MCF 10A (cell line): ENCODE measurements at regions not wholly inside any gene's neighbourhood (a gene's known extent, or its start where the extent isn't known, plus 50 kb on each side); places are given as distances from the start of the nearest gene placed in this dataset.

Experiments
- BruUV-seq: library from RNA; stranded (reverse); fragments of 400-500 nt; replicated peaks from 2 replicates; lab custom pipeline; 2021; lab: Mats Ljungman, UMichigan
- CTCF ChIA-PET: fragments of 300-600 bp; sonication (Branson Sonifier 250); formaldehyde crosslinking; extraction: SDS; loops from one replicate; lab custom pipeline; 2021; ENCODE audit warnings: antibody characterized with exemption, inconsistent platforms; lab: Yijun Ruan, JAX
- POLR2A ChIA-PET: fragments of 300-600, 350-650 bp; sonication (Branson Sonifier 250); formaldehyde crosslinking; extraction: SDS; loops from one replicate; lab custom pipeline; 2020; ENCODE audit warnings: antibody characterized with exemption, inconsistent platforms; lab: Yijun Ruan, JAX
- DNase-seq: peaks from one replicate; pipeline ENCODE4 v3.0.0-alpha.2; 2018; ENCODE audit not compliant: unreplicated experiment
- H3K27ac Mint-ChIP-seq: one replicate; pipeline ENCODE4 v1.8.0; 2022; ENCODE audit warnings: mild to moderate bottlenecking, low read depth, mixed read lengths; ENCODE audit not compliant: unreplicated experiment
- H3K27me3 Mint-ChIP-seq: one replicate; pipeline ENCODE4 v1.8.0; 2022; ENCODE audit warnings: mixed read lengths; ENCODE audit not compliant: insufficient read depth, unreplicated experiment
- H3K36me3 Mint-ChIP-seq: one replicate; pipeline ENCODE4 v1.8.0; 2022; ENCODE audit warnings: mild to moderate bottlenecking, moderate library complexity, mixed read lengths; ENCODE audit not compliant: insufficient read depth, unreplicated experiment
- H3K4me1 Mint-ChIP-seq: one replicate; pipeline ENCODE4 v1.8.0; 2022; ENCODE audit warnings: mixed read lengths; ENCODE audit not compliant: insufficient read depth, unreplicated experiment
- H3K4me3 Mint-ChIP-seq: one replicate; pipeline ENCODE4 v1.8.0; 2022; ENCODE audit warnings: mild to moderate bottlenecking, moderate library complexity, mixed read lengths; ENCODE audit not compliant: unreplicated experiment
- H3K9me3 Mint-ChIP-seq: one replicate; pipeline ENCODE4 v1.8.0; 2022; ENCODE audit warnings: mixed read lengths; ENCODE audit not compliant: unreplicated experiment
- CTCF ChIP-seq: fragments of 200-600 bp; IDR thresholded peaks from one replicate; pipeline ENCODE4 v1.8.0; 2022; ENCODE audit warnings: antibody characterized with exemption, mild to moderate bottlenecking; ENCODE audit not compliant: unreplicated experiment
- intact Hi-C: fragments of 100-400 bp; cut with micrococcal nuclease; formaldehyde crosslinking; loops from 2 replicates; pipeline ENCODE4 v1.14.1; 2022

DNA sequence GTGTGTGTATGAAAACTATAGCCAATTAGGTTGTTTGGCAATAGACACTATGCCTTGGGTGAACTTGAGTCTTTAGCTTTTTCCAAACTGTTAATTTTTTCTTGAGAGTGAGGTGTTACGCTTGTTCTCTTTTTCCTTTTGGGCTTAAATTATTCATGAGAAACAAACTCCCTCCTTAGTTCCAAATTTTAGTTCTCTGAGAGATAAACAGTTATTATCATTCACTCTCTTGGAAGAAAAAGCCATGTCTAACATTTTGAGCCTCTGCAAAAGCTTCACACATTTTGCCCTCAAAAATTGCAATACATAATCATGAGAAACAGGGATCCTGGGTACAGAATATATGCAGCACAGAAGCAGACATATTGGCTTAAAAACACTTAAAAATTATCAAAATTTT is 1353.9 kb upstream of the MAP3K7 start:
- ChIA-PET CTCF (no interaction called here), POLR2A (no interaction called here)
- no peak for DNase-seq
- Mint-ChIP-seq H3K36me3 (no peaks in the 10 kb centered on the region), H3K27me3 (no peaks in the 10 kb centered on the region), H3K27ac (no peak overlapping the region), H3K9me3 (no peaks in the 10 kb centered on the region), H3K4me3 (no peak overlapping the region), H3K4me1 (no peaks in the 10 kb centered on the region)
- TF ChIP-seq CTCF = no peak
- intact Hi-C loops = no loop called here
- BruUV-seq = no TSS peak

DNA sequence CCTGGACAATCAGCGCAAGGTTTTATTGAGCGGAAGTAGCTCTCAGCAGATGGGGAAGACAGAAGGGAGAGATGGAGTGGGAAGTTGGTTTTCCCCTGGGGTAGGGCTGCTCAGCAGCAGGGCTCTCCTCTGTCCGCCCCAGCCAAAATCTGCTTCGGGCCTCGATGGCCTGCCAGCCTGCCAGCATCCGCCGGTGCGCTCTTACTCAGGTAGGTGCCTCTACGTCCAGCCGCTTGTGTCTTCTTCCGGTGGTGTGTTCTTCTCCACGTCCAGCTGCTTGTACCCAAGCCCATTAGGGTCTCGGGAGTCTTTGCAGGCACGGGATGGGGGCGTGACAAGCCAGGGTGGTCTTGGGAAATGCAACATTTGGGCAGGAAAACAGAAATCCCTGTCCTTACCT is 1340.0 kb upstream of the MAP3K7 start:
- intact Hi-C loops = no loop called here
- TF ChIP-seq CTCF = no peak
- CTCF ChIA-PET = interaction anchor here (0.9 kb wide), 1 partner anchor 69 kb away, joined by 3 read pairs; no protein-coding TSS in a partner anchor

GRCh38 chr6:91926361-91926760 is 1339.5 kb upstream of the MAP3K7 start:
- H3K4me1 Mint-ChIP-seq = no peaks in the 10 kb centered on the region
- no peak for TF ChIP-seq CTCF
- H3K27me3 Mint-ChIP-seq = no peaks in the 10 kb centered on the region
- ChIA-PET CTCF (interaction anchor here (0.9 kb wide), 1 partner anchor 68 kb away, joined by 3 read pairs; no protein-coding TSS in a partner anchor), POLR2A (no interaction called here)
- BruUV-seq = no TSS peak
- DNase-seq = no peak
- no peak overlapping the region for H3K27ac Mint-ChIP-seq
- H3K36me3 Mint-ChIP-seq = no peaks in the 10 kb centered on the region
- no peak overlapping the region for H3K4me3 Mint-ChIP-seq
- H3K9me3 Mint-ChIP-seq = no peaks in the 10 kb centered on the region
- intact Hi-C loops = no loop called here

More for the DNA sequence above, 1340.0 kb upstream of the MAP3K7 start:
- DNase-seq = no peak
- no peak overlapping the region for H3K4me3 Mint-ChIP-seq
- BruUV-seq = no TSS peak
- no peaks in the 10 kb centered on the region for H3K4me1 Mint-ChIP-seq
- no peak overlapping the region for H3K27ac Mint-ChIP-seq
- POLR2A ChIA-PET = no interaction called here
- H3K36me3 Mint-ChIP-seq = no peaks in the 10 kb centered on the region
- no peaks in the 10 kb centered on the region for H3K27me3 Mint-ChIP-seq
- no peaks in the 10 kb centered on the region for H3K9me3 Mint-ChIP-seq

DNA sequence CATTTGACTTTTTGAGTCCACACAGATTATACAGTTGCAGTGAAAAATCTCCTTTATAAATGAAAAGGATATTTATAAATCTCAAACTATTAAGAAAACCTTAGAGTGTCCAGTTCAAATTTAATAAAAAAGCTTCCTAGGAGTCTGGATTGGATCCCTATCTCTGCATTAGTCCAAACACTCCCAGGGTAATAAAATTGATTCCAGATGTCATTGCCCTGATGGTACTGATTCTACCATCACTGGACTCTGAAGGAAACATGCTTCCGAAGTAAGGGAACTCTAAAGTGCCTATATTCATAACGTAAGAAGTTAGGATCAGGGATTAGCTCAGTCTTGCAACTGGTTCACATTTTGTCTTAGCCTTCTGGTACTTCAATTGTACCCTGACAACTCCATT is 1325.1 kb upstream of the MAP3K7 start:
- Mint-ChIP-seq H3K9me3 (no peaks in the 10 kb centered on the region), H3K27ac (no peak overlapping the region), H3K27me3 (no peaks in the 10 kb centered on the region), H3K4me1 (peaks cover 4% of the 10 kb centered on the region), H3K4me3 (no peak overlapping the region), H3K36me3 (no peaks in the 10 kb centered on the region)
- DNase-seq = no peak
- TF ChIP-seq CTCF = no peak
- intact Hi-C loops = no loop called here
- ChIA-PET POLR2A (no interaction called here), CTCF (no interaction called here)
- BruUV-seq = no TSS peak
